ENCODE measurements at regions not wholly inside any gene's neighbourhood (a gene's known extent, or its start where the extent isn't known, plus 50 kb on each side); places are given as distances from the start of the nearest gene placed in this dataset.

DNA sequence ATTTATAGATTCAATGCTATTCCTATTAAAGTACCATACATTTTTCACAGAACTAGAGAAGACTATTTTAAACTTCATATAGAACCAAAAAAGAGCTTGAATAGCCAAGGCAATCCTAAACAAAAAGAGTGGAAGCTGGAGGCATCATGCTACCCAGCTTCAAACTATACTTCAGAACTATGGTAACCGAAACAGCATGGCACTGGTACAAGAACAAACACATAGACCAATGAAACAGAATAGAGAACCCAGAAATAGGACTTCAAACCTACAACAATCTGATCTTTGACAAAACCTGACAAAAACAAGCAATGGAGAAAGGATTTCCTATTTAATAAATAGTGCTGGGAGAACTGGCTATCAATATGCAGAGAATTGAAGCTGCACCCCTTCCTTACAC, 134.2 kb upstream of the PAQR3 start:
- H3K36me3 ChIP-seq (ENCODE audit: insufficient read depth, low read length) = no peaks in the 10 kb centered on the region
- no peaks in the 10 kb centered on the region for H3K27me3 ChIP-seq (ENCODE audit: insufficient read depth, low read depth, low read length)
- H3K27ac ChIP-seq (ENCODE audit: low read length) = no peak overlapping the region
- H3K79me2 ChIP-seq (replicated peaks; ENCODE audit: insufficient read depth, low read length) = no peaks in the 10 kb centered on the region
- no peaks in the 10 kb centered on the region for H3F3A ChIP-seq (ENCODE audit: insufficient read depth, low read length, poor library complexity, severe bottlenecking)
- no peak overlapping the region for H3K9ac ChIP-seq (ENCODE audit: low read length)
- no peak overlapping the region for H3K4me3 ChIP-seq (ENCODE audit: low read length)
- no peaks in the 10 kb centered on the region for H4K20me1 ChIP-seq (ENCODE audit: insufficient read depth)
- TF ChIP-seq TAF1 (IDR thresholded peaks at IDR 0.05; ENCODE audit: low read depth) (no peak), SMC3 (conservative IDR thresholded peaks at IDR 0.05; ENCODE audit: poor library complexity) (no peak), EP300 (conservative IDR thresholded peaks at IDR 0.05; ENCODE audit: poor library complexity, severe bottlenecking) (no peak), MXI1 (conservative IDR thresholded peaks at IDR 0.05; ENCODE audit: poor library complexity, severe bottlenecking) (no peak), RAD21 (conservative IDR thresholded peaks at IDR 0.05) (no peak), POLR2AphosphoS5 (IDR thresholded peaks at IDR 0.05) (no peak), EZH2 (IDR thresholded peaks at IDR 0.05; ENCODE audit: borderline replicate concordance, insufficient read depth, low read length, poor library complexity, severe bottlenecking) (no peak), REST (IDR thresholded peaks at IDR 0.05; ENCODE audit: borderline replicate concordance) (no peak)
- TF ChIP-seq, protein P1, sequence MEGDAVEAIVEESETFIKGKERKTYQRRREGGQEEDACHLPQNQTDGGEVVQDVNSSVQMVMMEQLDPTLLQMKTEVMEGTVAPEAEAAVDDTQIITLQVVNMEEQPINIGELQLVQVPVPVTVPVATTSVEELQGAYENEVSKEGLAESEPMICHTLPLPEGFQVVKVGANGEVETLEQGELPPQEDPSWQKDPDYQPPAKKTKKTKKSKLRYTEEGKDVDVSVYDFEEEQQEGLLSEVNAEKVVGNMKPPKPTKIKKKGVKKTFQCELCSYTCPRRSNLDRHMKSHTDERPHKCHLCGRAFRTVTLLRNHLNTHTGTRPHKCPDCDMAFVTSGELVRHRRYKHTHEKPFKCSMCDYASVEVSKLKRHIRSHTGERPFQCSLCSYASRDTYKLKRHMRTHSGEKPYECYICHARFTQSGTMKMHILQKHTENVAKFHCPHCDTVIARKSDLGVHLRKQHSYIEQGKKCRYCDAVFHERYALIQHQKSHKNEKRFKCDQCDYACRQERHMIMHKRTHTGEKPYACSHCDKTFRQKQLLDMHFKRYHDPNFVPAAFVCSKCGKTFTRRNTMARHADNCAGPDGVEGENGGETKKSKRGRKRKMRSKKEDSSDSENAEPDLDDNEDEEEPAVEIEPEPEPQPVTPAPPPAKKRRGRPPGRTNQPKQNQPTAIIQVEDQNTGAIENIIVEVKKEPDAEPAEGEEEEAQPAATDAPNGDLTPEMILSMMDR (IDR thresholded peaks at IDR 0.05; ENCODE audit: poor library complexity, severe bottlenecking) = no peak
- H3K4me2 ChIP-seq (ENCODE audit: low read length) = no peak overlapping the region
- H2AFZ ChIP-seq (ENCODE audit: low read depth, low read length) = no peak overlapping the region
- H3K9me3 ChIP-seq (ENCODE audit: low read length) = no peaks in the 10 kb centered on the region
- H3K9me2 ChIP-seq (ENCODE audit: insufficient read depth, low read length) = no peaks in the 10 kb centered on the region

GRCh38 chr4:79065262-79065661, 126.0 kb upstream of the PAQR3 start:
- H2AFZ ChIP-seq (ENCODE audit: low read depth, low read length) = no peak overlapping the region
- H3K27me3 ChIP-seq (ENCODE audit: insufficient read depth, low read depth, low read length) = no peaks in the 10 kb centered on the region
- no peak overlapping the region for H3K4me3 ChIP-seq (ENCODE audit: low read length)
- H3K9me2 ChIP-seq (ENCODE audit: insufficient read depth, low read length) = no peaks in the 10 kb centered on the region
- H3K4me2 ChIP-seq (ENCODE audit: low read length) = no peak overlapping the region
- H3F3A ChIP-seq (ENCODE audit: insufficient read depth, low read length, poor library complexity, severe bottlenecking) = no peaks in the 10 kb centered on the region
- TF ChIP-seq, protein P1 (IDR thresholded peaks at IDR 0.05; ENCODE audit: poor library complexity, severe bottlenecking) = no peak
- TF ChIP-seq RAD21 (conservative IDR thresholded peaks at IDR 0.05) (no peak), POLR2AphosphoS5 (IDR thresholded peaks at IDR 0.05) (no peak), SMC3 (conservative IDR thresholded peaks at IDR 0.05; ENCODE audit: poor library complexity) (no peak), REST (IDR thresholded peaks at IDR 0.05; ENCODE audit: borderline replicate concordance) (no peak), MXI1 (conservative IDR thresholded peaks at IDR 0.05; ENCODE audit: poor library complexity, severe bottlenecking) (no peak), TAF1 (IDR thresholded peaks at IDR 0.05; ENCODE audit: low read depth) (no peak), EZH2 (IDR thresholded peaks at IDR 0.05; ENCODE audit: borderline replicate concordance, insufficient read depth, low read length, poor library complexity, severe bottlenecking) (no peak), EP300 (conservative IDR thresholded peaks at IDR 0.05; ENCODE audit: poor library complexity, severe bottlenecking) (no peak)
- no peaks in the 10 kb centered on the region for H3K36me3 ChIP-seq (ENCODE audit: insufficient read depth, low read length)
- H3K9ac ChIP-seq (ENCODE audit: low read length) = no peak overlapping the region
- no peak overlapping the region for H3K27ac ChIP-seq (ENCODE audit: low read length)
- H4K20me1 ChIP-seq (ENCODE audit: insufficient read depth) = no peaks in the 10 kb centered on the region
- H3K79me2 ChIP-seq (replicated peaks; ENCODE audit: insufficient read depth, low read length) = no peaks in the 10 kb centered on the region
- H3K9me3 ChIP-seq (ENCODE audit: low read length) = no peaks in the 10 kb centered on the region
